ENCODE measurements at regions not wholly inside any gene's neighbourhood (a gene's known extent, or its start where the extent isn't known, plus 50 kb on each side); places are given as distances from the start of the nearest gene placed in this dataset.
A peak's percentile ranks its signal among the peaks of the same experiment; 100 is the strongest.

- intact Hi-C loops (cut with micrococcal nuclease), result no loop called here
- Histone ChIP-seq H3K4me2 (ENCODE audit: low read length) (no peak overlapping the region), H3K9me2 (replicated peaks; ENCODE audit: low read length) (no peaks in the 10 kb centered on the region), H3K9me3 (ENCODE audit: low read length) (no peaks in the 10 kb centered on the region), H3F3A (ENCODE audit: low read length, unreplicated experiment) (no peaks in the 10 kb centered on the region), H4K20me1 (ENCODE audit: low read length) (no peaks in the 10 kb centered on the region), H3K27ac (ENCODE audit: low read length) (no peak overlapping the region), H3K4me3 (ENCODE audit: low read length) (no peak overlapping the region), H3K36me3 (ENCODE audit: low read depth, low read length) (no peaks in the 10 kb centered on the region), H3K4me1 (ENCODE audit: insufficient read depth, low read length) (no peaks in the 10 kb centered on the region), H3K79me2 (ENCODE audit: low read length) (no peaks in the 10 kb centered on the region), H3K27me3 (ENCODE audit: low read length) (no peaks in the 10 kb centered on the region), H3K9ac (ENCODE audit: low read length) (no peak overlapping the region), H2AFZ (ENCODE audit: low read length) (no peak overlapping the region)
- no TSS peak for BruUV-seq (replicated peaks)
- TF ChIP-seq CTCF (conservative IDR thresholded peaks at IDR 0.05; ENCODE audit: low read depth, low read length) (peak; percentile 35; the same call in 1 of the 2 replicates), EZH2 (IDR thresholded peaks at IDR 0.05; ENCODE audit: low read length, unreplicated experiment) (no peak)
- ATAC-seq (no peak), DNase-seq (no peak)
- ChIA-PET POLR2A (ENCODE audit: unreplicated experiment) (no interaction called here), CTCF (no interaction called here)
Measured at GRCh38 chr11:29005401-29005980, 897.3 kb downstream of the METTL15 start.

GRCh38 chr11:29002816-29003215 is 894.6 kb downstream of the METTL15 start:
- ATAC-seq (no peak), DNase-seq (no peak)
- no peaks in the 10 kb centered on the region for H3K27me3 ChIP-seq (ENCODE audit: low read length)
- BruUV-seq (replicated peaks), result no TSS peak
- ChIA-PET POLR2A (ENCODE audit: unreplicated experiment) (no interaction called here), CTCF (no interaction called here)
- H3K4me1 ChIP-seq (ENCODE audit: insufficient read depth, low read length), result no peaks in the 10 kb centered on the region
- H2AFZ ChIP-seq (ENCODE audit: low read length), result no peak overlapping the region
- no peaks in the 10 kb centered on the region for H3K9me2 ChIP-seq (replicated peaks; ENCODE audit: low read length)
- intact Hi-C loops (cut with micrococcal nuclease), result no loop called here
- H3K79me2 ChIP-seq (ENCODE audit: low read length), result no peaks in the 10 kb centered on the region
- no peaks in the 10 kb centered on the region for H3F3A ChIP-seq (ENCODE audit: low read length, unreplicated experiment)
- no peak for TF ChIP-seq EZH2phosphoT487 (IDR thresholded peaks at IDR 0.05; ENCODE audit: borderline replicate concordance, low read length)
- no peak for TF ChIP-seq EZH2 (IDR thresholded peaks at IDR 0.05; ENCODE audit: low read length, unreplicated experiment)
- TF ChIP-seq CTCF (conservative IDR thresholded peaks at IDR 0.05; ENCODE audit: low read depth, low read length), result no peak
- H3K36me3 ChIP-seq (ENCODE audit: low read depth, low read length), result no peaks in the 10 kb centered on the region
- no peaks in the 10 kb centered on the region for H3K9me3 ChIP-seq (ENCODE audit: low read length)
- no peak overlapping the region for H3K27ac ChIP-seq (ENCODE audit: low read length)
- H3K4me2 ChIP-seq (ENCODE audit: low read length), result no peak overlapping the region
- no peak overlapping the region for H3K9ac ChIP-seq (ENCODE audit: low read length)
- no peaks in the 10 kb centered on the region for H4K20me1 ChIP-seq (ENCODE audit: low read length)
- H3K4me3 ChIP-seq (ENCODE audit: low read length), result no peak overlapping the region

DNA sequence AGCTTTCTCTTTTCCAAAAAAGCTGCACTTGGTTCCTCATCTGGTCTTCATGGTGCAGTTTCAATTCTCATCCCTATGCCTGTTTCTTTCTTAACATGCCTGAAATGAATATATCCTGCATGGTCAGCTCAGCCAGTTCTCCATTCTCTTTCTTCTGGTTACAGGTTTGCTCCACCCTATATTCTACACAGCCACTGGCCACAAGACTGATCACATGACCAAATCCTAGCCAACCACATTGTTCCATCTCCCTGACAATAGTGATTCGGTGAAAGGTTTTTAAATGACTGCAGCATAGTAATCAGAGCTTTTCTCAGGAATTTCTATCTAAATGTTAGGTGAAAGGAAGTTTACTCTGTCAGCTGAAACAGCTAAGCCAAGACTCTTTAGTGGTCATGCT is 891.4 kb downstream of the METTL15 start:
- Histone ChIP-seq H3K9me2 (replicated peaks; ENCODE audit: low read length) (no peaks in the 10 kb centered on the region), H2AFZ (ENCODE audit: low read length) (no peak overlapping the region), H3F3A (ENCODE audit: low read length, unreplicated experiment) (no peaks in the 10 kb centered on the region), H3K36me3 (ENCODE audit: low read depth, low read length) (no peaks in the 10 kb centered on the region), H3K9ac (ENCODE audit: low read length) (no peak overlapping the region), H3K79me2 (ENCODE audit: low read length) (no peaks in the 10 kb centered on the region), H3K4me3 (ENCODE audit: low read length) (no peak overlapping the region), H3K9me3 (ENCODE audit: low read length) (no peaks in the 10 kb centered on the region), H3K27me3 (ENCODE audit: low read length) (no peaks in the 10 kb centered on the region), H3K4me1 (ENCODE audit: insufficient read depth, low read length) (no peaks in the 10 kb centered on the region), H3K4me2 (ENCODE audit: low read length) (no peak overlapping the region), H3K27ac (ENCODE audit: low read length) (no peak overlapping the region), H4K20me1 (ENCODE audit: low read length) (no peaks in the 10 kb centered on the region)
- TF ChIP-seq EZH2 (IDR thresholded peaks at IDR 0.05; ENCODE audit: low read length, unreplicated experiment) (no peak), EZH2phosphoT487 (IDR thresholded peaks at IDR 0.05; ENCODE audit: borderline replicate concordance, low read length) (no peak), CTCF (conservative IDR thresholded peaks at IDR 0.05; ENCODE audit: low read depth, low read length) (no peak)
- BruUV-seq (replicated peaks), result no TSS peak
- POLR2A ChIA-PET (ENCODE audit: unreplicated experiment), result no interaction called here
- DNase-seq (no peak), ATAC-seq (no peak)
- CTCF ChIA-PET, result no interaction called here
- intact Hi-C loops (cut with micrococcal nuclease), result loop anchor here (1.0 kb wide), 1 partner anchor 7 kb away; no protein-coding TSS in a partner anchor
